Islet of Langerhans (tissue), 1 donor: ENCODE measurements at regions not wholly inside any gene's neighbourhood (a gene's known extent, or its start where the extent isn't known, plus 50 kb on each side); places are given as distances from the start of the nearest gene placed in this dataset.
"Not testable (repeated sequence)": the region's sequence is repeated elsewhere in the genome, so short reads cannot be mapped to it uniquely, and the experiment has no call there.

Source experiments
- FAIRE-seq: peaks from one replicate; lab custom pipeline; 2011; peaks lifted over from hg19 to GRCh38; lab: Jason Lieb, UNC

GRCh38 chr14:80055667-80056496, 155.4 kb downstream of the DIO2 start:
- FAIRE-seq, result peak; percentile 85

GRCh38 chr14:80055226-80055625, 156.1 kb downstream of the DIO2 start:
- no peak for FAIRE-seq

DNA sequence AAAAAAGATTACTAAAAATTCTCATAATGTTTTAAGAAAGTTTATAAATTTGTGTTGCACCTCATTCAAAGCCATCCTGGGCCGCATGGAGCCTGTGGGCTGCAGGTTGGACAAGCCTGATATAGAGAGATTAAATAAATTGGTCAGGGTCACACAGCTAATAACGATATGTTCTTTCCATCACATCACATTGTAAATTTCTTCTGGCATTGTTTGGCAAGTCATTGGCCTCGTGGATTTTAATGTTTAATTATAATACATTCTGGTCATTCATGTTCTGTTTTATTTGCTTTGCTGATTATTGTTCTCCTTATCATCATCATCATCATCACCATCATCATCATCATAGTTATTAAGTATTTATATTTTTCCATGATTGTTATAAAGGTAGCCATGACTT, 157.3 kb downstream of the DIO2 start:
- no peak for FAIRE-seq

- no peak for FAIRE-seq
Observed at GRCh38 chr14:80049055-80049454, 162.2 kb downstream of the DIO2 start.

- no peak for FAIRE-seq
Observed at GRCh38 chr14:80047761-80048160, 163.5 kb downstream of the DIO2 start.

- FAIRE-seq, result no peak
Observed at GRCh38 chr14:80037349-80037748, 174.0 kb downstream of the DIO2 start.

GRCh38 chr14:80024417-80024816, 186.9 kb downstream of the DIO2 start:
- peak; percentile 83 for FAIRE-seq

DNA sequence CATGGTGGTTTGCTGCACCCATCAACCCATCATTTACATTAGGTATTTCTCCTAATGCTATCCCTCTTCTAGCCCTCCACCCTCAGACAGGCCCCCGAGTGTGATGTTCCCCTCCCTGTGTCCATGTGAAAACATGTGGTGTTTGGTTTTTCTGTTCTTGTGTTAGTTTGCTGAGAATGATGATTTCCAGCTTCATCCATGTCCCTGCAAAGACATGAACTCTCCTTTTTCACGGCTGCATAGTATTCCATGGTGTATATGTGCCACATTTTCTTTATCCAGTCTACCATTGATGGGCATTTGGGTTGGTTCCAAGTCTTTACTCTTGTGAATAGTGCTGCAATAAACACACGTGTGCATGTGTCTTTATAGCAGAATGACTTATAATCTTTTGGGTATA, 192.8 kb downstream of the DIO2 start:
- not testable (repeated sequence) for FAIRE-seq

DNA sequence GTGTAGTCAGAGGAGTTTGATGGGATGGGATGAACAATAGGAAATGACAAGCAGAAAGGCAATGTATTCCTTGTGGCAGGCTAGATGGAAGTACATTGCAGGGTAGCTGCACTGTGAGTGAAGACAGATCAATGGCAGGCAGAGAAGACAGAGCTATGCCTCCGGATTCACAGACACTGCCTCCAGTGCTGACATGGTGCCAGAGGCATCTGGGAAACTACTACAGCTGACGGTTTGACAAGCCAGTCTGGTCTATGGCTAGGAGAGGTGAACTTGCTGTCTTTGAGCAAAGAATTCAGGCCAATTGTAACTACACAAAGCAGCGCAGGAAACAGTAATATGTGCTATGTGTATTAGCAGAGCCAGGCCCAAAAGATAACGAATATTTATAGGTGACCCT, 193.5 kb downstream of the DIO2 start:
- FAIRE-seq, result no peak

DNA sequence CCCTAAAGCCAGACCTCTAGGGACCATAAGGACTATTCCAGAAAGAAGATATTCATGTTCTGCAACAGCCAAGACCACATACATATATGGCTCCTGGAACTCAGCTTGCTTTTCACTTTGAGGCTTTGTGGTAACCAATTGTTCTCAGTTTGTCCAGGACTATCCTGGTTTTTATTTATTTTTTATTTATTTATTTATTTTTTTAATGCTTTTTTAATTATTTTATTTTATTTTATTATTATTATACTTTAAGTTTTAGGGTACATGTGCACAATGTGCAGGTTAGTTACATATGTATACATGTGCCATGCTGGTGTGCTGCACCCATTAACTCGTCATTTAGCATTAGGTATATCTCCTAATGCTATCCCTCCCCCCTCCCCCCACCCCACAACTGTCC, 201.1 kb downstream of the DIO2 start:
- not testable (repeated sequence) for FAIRE-seq

GRCh38 chr14:80005561-80005960, 205.7 kb downstream of the DIO2 start:
- FAIRE-seq, result no peak

- FAIRE-seq, result no peak
Observed at GRCh38 chr14:80004871-80005270, 206.4 kb downstream of the DIO2 start.

GRCh38 chr14:80003138-80003537, 208.2 kb downstream of the DIO2 start:
- no peak for FAIRE-seq

GRCh38 chr14:79997509-79998208, 213.6 kb downstream of the DIO2 start:
- FAIRE-seq, result no peak

- no peak for FAIRE-seq
Observed at GRCh38 chr14:79992407-79993198, 218.7 kb downstream of the DIO2 start.

GRCh38 chr14:79991866-79992265, 219.4 kb downstream of the DIO2 start:
- no peak for FAIRE-seq

- no peak for FAIRE-seq
Observed at GRCh38 chr14:79989990-79990389, 221.3 kb downstream of the DIO2 start.

- FAIRE-seq, result no peak
Observed at GRCh38 chr14:79986251-79986650, 225.1 kb downstream of the DIO2 start.

DNA sequence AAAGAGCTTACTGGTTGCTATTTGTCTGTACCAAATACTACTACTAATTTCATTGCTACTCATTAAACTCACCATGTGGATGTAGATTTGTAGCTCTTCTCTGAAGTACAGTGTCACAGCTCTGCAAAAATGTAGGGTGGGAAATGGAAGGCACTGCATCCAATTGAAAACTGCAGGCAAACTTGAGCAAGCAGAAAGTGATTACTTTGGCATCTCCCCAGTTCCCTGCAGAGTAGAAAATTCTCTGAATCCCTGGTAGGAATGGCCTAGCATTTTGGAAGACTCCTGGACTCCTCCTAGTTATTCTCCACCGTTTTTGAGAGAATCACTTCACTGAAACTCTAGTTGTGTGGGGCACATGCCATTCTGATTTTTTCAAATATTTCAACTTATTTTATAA, 239.1 kb downstream of the DIO2 start:
- no peak for FAIRE-seq

DNA sequence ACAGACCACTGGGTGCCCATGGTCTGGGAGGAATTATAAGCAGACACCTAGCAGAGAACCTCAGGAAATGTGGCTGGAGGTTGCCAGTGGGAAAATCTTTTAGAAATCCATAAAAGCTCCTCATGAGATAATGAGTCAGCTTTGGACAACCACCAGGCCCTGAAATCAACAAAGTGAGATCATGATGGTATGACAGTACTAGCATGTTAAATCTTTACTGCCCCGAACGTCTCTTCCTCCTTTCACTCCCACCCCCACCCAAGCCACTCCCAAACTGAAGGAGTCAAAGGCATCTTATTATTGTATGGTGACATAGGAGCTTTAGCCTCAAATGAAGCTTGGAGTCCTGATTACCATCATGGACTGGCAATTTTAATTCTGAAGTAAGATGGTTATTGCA, 240.0 kb downstream of the DIO2 start:
- FAIRE-seq, result no peak

DNA sequence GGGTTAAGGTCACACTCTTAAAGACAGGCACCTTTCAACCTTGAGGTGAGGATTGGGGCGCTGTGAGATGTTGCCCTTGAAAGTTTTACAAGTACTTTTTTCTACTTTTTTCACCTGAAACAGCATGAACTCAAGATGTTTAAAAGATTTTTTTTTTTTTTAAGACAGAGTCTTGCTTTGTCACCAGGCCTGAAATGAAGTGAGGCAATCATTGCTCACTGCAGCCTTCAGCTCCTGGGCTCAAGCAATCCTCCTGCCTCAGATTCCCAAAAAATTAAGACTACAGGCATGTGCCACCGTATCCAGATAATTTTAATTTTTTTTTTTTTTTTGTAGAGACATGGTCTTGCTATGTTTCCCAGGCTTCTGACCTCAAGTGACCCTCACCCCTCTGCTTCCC, 243.9 kb downstream of the DIO2 start:
- no peak for FAIRE-seq

- FAIRE-seq, result no peak
Observed at GRCh38 chr14:79967001-79967400, 244.3 kb downstream of the DIO2 start.

DNA sequence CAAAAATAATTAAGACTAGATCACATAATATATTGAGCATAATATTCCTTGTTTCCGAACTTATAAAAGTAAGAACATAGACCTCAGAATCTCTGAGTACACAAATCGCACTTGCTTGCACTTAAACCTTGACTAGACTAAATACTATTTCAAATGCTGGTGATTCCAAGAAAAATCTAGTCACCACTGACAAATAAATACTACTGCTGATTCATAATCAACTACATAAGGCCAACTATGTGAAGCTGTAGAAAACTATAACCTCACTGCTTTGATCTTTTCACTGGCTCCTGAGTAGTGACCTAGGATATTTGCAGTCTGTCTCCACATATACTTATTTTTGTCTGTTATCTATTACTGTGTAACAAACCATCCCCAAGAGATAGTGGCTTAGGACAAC, 245.4 kb downstream of the DIO2 start:
- FAIRE-seq, result no peak
